ENCODE measurements at regions not wholly inside any gene's neighbourhood (a gene's known extent, or its start where the extent isn't known, plus 50 kb on each side); places are given as distances from the start of the nearest gene placed in this dataset.

DNA sequence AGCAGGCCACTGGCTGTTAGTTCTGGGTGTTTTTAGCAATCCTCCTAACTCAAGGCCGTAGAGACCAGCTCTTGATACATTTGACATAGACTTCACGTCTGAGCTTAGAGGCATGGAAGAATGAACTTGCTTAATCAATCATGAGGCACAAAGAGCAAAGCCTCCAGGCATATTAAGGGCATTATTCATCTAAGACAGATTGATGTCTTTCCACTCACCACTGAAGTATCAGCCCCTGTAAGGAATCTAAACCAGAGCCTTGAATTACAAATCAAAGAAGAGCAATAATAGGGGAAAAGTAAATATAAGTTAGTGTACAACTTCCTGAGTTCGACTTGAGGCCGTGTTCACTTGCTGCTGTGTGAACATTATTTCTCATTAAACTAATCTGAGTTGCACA lies 1470.7 kb downstream of the AACS start:
- no peaks in the 10 kb centered on the region for H3K4me1 ChIP-seq (ENCODE audit: control insufficient read depth in 2 of 3, insufficient read depth in 2 of 3, low read depth in 1 of 3, low read length in 3 of 3)
- no peak overlapping the region for H3K9ac ChIP-seq (ENCODE audit: low read length in 3 of 3)
- H3K4me3 ChIP-seq (ENCODE audit: low read length in 3 of 3): no peak overlapping the region
- H3K36me3 ChIP-seq (ENCODE audit: control insufficient read depth in 2 of 3, insufficient read depth in 3 of 3, low read length in 3 of 3): no peaks in the 10 kb centered on the region
- no peak for FAIRE-seq
- H3K9me3 ChIP-seq (ENCODE audit: control insufficient read depth in 2 of 3, insufficient read depth in 1 of 3, low read length in 3 of 3): no peaks in the 10 kb centered on the region
- intact Hi-C loops (cut with DNase I): no loop called here
- TF ChIP-seq, protein P1, sequence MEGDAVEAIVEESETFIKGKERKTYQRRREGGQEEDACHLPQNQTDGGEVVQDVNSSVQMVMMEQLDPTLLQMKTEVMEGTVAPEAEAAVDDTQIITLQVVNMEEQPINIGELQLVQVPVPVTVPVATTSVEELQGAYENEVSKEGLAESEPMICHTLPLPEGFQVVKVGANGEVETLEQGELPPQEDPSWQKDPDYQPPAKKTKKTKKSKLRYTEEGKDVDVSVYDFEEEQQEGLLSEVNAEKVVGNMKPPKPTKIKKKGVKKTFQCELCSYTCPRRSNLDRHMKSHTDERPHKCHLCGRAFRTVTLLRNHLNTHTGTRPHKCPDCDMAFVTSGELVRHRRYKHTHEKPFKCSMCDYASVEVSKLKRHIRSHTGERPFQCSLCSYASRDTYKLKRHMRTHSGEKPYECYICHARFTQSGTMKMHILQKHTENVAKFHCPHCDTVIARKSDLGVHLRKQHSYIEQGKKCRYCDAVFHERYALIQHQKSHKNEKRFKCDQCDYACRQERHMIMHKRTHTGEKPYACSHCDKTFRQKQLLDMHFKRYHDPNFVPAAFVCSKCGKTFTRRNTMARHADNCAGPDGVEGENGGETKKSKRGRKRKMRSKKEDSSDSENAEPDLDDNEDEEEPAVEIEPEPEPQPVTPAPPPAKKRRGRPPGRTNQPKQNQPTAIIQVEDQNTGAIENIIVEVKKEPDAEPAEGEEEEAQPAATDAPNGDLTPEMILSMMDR (IDR thresholded peaks at IDR 0.05; ENCODE audit: borderline replicate concordance, extremely low read depth, insufficient read depth): no peak
- H3K27me3 ChIP-seq (ENCODE audit: control insufficient read depth, insufficient read depth, low read length): no peaks in the 10 kb centered on the region
- H3K27ac ChIP-seq (ENCODE audit: low read depth in 2 of 2, low read length in 2 of 2): no peak overlapping the region
- peak in 2 of 5 donors; percentile 47 to 67 for DNase-seq

DNA sequence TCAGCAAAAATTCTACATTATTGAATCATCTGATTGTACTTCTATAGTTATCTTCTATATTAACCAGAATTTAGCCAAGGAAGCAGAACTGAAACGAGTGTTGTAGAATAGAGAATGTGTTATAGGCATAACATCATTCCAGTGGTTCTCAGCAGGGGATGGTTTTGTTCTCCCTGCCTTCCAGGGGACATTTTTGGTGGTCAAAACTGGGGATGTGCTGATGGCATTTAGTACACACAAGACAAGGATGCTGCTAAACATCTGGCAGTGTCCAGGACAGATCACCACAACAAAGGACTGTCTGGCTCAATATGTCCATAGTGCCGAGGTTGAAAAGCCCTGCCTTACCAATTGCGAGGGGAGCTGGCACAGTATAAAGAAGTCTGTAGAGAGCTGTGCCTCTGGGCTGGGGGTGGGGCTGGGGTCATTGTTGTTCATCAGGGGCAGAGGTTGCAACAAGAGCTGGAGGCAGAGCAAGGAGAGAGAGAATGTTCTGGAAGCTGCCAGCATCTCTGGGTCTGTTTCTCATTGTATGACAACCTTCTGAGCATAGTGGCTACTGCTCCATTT lies 1472.8 kb downstream of the AACS start:
- Histone ChIP-seq H3K27me3 (ENCODE audit: control insufficient read depth, insufficient read depth, low read length) (no peaks in the 10 kb centered on the region), H3K9ac (ENCODE audit: low read length in 3 of 3) (no peak overlapping the region), H3K27ac (ENCODE audit: low read depth in 2 of 2, low read length in 2 of 2) (no peak overlapping the region), H3K9me3 (ENCODE audit: control insufficient read depth in 2 of 3, insufficient read depth in 1 of 3, low read length in 3 of 3) (no peaks in the 10 kb centered on the region), H3K36me3 (ENCODE audit: control insufficient read depth in 2 of 3, insufficient read depth in 3 of 3, low read length in 3 of 3) (no peaks in the 10 kb centered on the region), H3K4me3 (ENCODE audit: low read length in 3 of 3) (no peak overlapping the region), H3K4me1 (ENCODE audit: control insufficient read depth in 2 of 3, insufficient read depth in 2 of 3, low read depth in 1 of 3, low read length in 3 of 3) (no peaks in the 10 kb centered on the region)
- TF ChIP-seq, protein P1 (IDR thresholded peaks at IDR 0.05; ENCODE audit: borderline replicate concordance, extremely low read depth, insufficient read depth): no peak
- DNase-seq (no peak), FAIRE-seq (no peak)
- intact Hi-C loops (cut with DNase I): no loop called here

DNA sequence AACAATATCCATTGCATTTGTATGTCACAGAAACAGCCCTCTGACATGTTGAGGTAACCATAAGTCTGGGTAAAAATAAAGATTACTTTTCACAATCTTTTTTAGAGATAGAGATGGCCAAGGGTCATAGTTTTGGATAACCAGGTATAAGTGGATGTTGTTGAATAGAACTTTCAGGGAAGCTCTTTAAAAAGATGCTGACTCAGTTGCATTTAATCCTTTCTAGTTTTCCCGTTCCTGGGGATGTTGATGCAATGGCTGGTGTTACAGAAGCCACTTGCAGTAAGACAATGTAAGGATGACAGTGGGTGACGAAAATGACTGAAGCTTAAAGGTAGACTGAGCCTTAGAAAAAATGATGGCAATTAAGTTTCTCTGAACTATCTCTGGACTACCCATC lies 1473.7 kb downstream of the AACS start:
- H3K27me3 ChIP-seq (ENCODE audit: control insufficient read depth, insufficient read depth, low read length): no peaks in the 10 kb centered on the region
- no peak overlapping the region for H3K9ac ChIP-seq (ENCODE audit: low read length in 3 of 3)
- intact Hi-C loops (cut with DNase I): no loop called here
- FAIRE-seq (no peak), DNase-seq (no peak)
- no peak overlapping the region for H3K4me3 ChIP-seq (ENCODE audit: low read length in 3 of 3)
- no peak overlapping the region for H3K27ac ChIP-seq (ENCODE audit: low read depth in 2 of 2, low read length in 2 of 2)
- TF ChIP-seq, protein P1 (IDR thresholded peaks at IDR 0.05; ENCODE audit: borderline replicate concordance, extremely low read depth, insufficient read depth): no peak
- H3K9me3 ChIP-seq (ENCODE audit: control insufficient read depth in 2 of 3, insufficient read depth in 1 of 3, low read length in 3 of 3): no peaks in the 10 kb centered on the region
- H3K36me3 ChIP-seq (ENCODE audit: control insufficient read depth in 2 of 3, insufficient read depth in 3 of 3, low read length in 3 of 3): no peaks in the 10 kb centered on the region
- H3K4me1 ChIP-seq (ENCODE audit: control insufficient read depth in 2 of 3, insufficient read depth in 2 of 3, low read depth in 1 of 3, low read length in 3 of 3): no peaks in the 10 kb centered on the region

DNA sequence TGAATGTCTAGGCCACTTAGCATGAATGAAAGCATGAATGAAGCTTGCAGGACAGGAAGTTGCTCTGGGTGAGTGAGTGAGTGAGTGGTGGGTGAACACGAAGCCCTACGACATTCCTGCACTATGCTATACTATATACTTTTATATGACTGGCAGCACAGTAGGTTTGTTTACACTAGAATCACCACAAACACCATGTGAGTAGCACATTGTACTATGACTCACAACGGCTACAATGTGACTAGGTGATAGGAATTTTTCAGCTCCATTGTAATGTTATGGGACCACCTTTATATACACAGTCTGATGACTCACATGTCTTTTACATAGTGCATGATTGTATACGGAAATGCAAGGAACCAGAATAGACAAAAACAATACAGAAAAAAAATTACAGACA lies 1480.2 kb downstream of the AACS start:
- no peak overlapping the region for H3K27ac ChIP-seq (ENCODE audit: low read depth in 2 of 2, low read length in 2 of 2)
- TF ChIP-seq, protein P1 (IDR thresholded peaks at IDR 0.05; ENCODE audit: borderline replicate concordance, extremely low read depth, insufficient read depth): no peak
- H3K27me3 ChIP-seq (ENCODE audit: control insufficient read depth, insufficient read depth, low read length): no peaks in the 10 kb centered on the region
- no peaks in the 10 kb centered on the region for H3K4me1 ChIP-seq (ENCODE audit: control insufficient read depth in 2 of 3, insufficient read depth in 2 of 3, low read depth in 1 of 3, low read length in 3 of 3)
- H3K4me3 ChIP-seq (ENCODE audit: low read length in 3 of 3): no peak overlapping the region
- intact Hi-C loops (cut with DNase I): no loop called here
- H3K9me3 ChIP-seq (ENCODE audit: control insufficient read depth in 2 of 3, insufficient read depth in 1 of 3, low read length in 3 of 3): peaks cover 0 to 3% (median 0%) of the 10 kb centered on the region in 3 donors
- H3K9ac ChIP-seq (ENCODE audit: low read length in 3 of 3): no peak overlapping the region
- DNase-seq (no peak), FAIRE-seq (no peak)
- H3K36me3 ChIP-seq (ENCODE audit: control insufficient read depth in 2 of 3, insufficient read depth in 3 of 3, low read length in 3 of 3): no peaks in the 10 kb centered on the region
